ENCODE measurements at regions not wholly inside any gene's neighbourhood (a gene's known extent, or its start where the extent isn't known, plus 50 kb on each side); places are given as distances from the start of the nearest gene placed in this dataset.

- TF ChIP-seq TAF1 (IDR thresholded peaks at IDR 0.05; ENCODE audit: borderline replicate concordance, insufficient read depth, low read length) (no peak), POLR2AphosphoS5 (IDR thresholded peaks at IDR 0.05; ENCODE audit: low read depth, low read length) (no peak), REST (IDR thresholded peaks at IDR 0.05; ENCODE audit: insufficient read depth in 1 of 2, low read depth in 2 of 2, low read length in 2 of 2) (no peak), SIN3A (IDR thresholded peaks at IDR 0.05; ENCODE audit: borderline replicate concordance, insufficient read depth, low read length) (no peak), FOXP2 (optimal IDR thresholded peaks at IDR 0.05; ENCODE audit: borderline replicate concordance, extremely low read depth, extremely low read length, insufficient read depth) (no peak)
Observed at GRCh38 chr3:59578129-59578528, 528.3 kb upstream of the CFAP20DC start.

GRCh38 chr3:59576606-59577005, 526.8 kb upstream of the CFAP20DC start:
- no peak for TF ChIP-seq REST (IDR thresholded peaks at IDR 0.05; ENCODE audit: insufficient read depth in 1 of 2, low read depth in 2 of 2, low read length in 2 of 2)
- no peak for TF ChIP-seq POLR2AphosphoS5 (IDR thresholded peaks at IDR 0.05; ENCODE audit: low read depth, low read length)
- no peak for TF ChIP-seq SIN3A (IDR thresholded peaks at IDR 0.05; ENCODE audit: borderline replicate concordance, insufficient read depth, low read length)
- no peak for TF ChIP-seq FOXP2 (optimal IDR thresholded peaks at IDR 0.05; ENCODE audit: borderline replicate concordance, extremely low read depth, extremely low read length, insufficient read depth)
- no peak for TF ChIP-seq TAF1 (IDR thresholded peaks at IDR 0.05; ENCODE audit: borderline replicate concordance, insufficient read depth, low read length)

GRCh38 chr3:59575113-59576001, 525.5 kb upstream of the CFAP20DC start:
- TF ChIP-seq SIN3A (IDR thresholded peaks at IDR 0.05; ENCODE audit: borderline replicate concordance, insufficient read depth, low read length) (no peak), FOXP2 (optimal IDR thresholded peaks at IDR 0.05; ENCODE audit: borderline replicate concordance, extremely low read depth, extremely low read length, insufficient read depth) (no peak), REST (IDR thresholded peaks at IDR 0.05; ENCODE audit: insufficient read depth in 1 of 2, low read depth in 2 of 2, low read length in 2 of 2) (no peak), TAF1 (IDR thresholded peaks at IDR 0.05; ENCODE audit: borderline replicate concordance, insufficient read depth, low read length) (no peak), POLR2AphosphoS5 (IDR thresholded peaks at IDR 0.05; ENCODE audit: low read depth, low read length) (no peak)

GRCh38 chr3:59573911-59574310, 524.1 kb upstream of the CFAP20DC start:
- no peak for TF ChIP-seq TAF1 (IDR thresholded peaks at IDR 0.05; ENCODE audit: borderline replicate concordance, insufficient read depth, low read length)
- TF ChIP-seq FOXP2 (optimal IDR thresholded peaks at IDR 0.05; ENCODE audit: borderline replicate concordance, extremely low read depth, extremely low read length, insufficient read depth), result peak; percentile 47

GRCh38 chr3:59572106-59572505, 522.3 kb upstream of the CFAP20DC start:
- TF ChIP-seq SIN3A (IDR thresholded peaks at IDR 0.05; ENCODE audit: borderline replicate concordance, insufficient read depth, low read length), result no peak
- no peak for TF ChIP-seq FOXP2 (optimal IDR thresholded peaks at IDR 0.05; ENCODE audit: borderline replicate concordance, extremely low read depth, extremely low read length, insufficient read depth)
- no peak for TF ChIP-seq POLR2AphosphoS5 (IDR thresholded peaks at IDR 0.05; ENCODE audit: low read depth, low read length)
- TF ChIP-seq TAF1 (IDR thresholded peaks at IDR 0.05; ENCODE audit: borderline replicate concordance, insufficient read depth, low read length), result no peak
- no peak for TF ChIP-seq REST (IDR thresholded peaks at IDR 0.05; ENCODE audit: insufficient read depth in 1 of 2, low read depth in 2 of 2, low read length in 2 of 2)
